ENCODE measurements at regions not wholly inside any gene's neighbourhood (a gene's known extent, or its start where the extent isn't known, plus 50 kb on each side); places are given as distances from the start of the nearest gene placed in this dataset.

- TF ChIP-seq ARNTL (CRISPR knock-in tag; IDR thresholded peaks at IDR 0.05) (no peak), EZH2 (conservative IDR thresholded peaks at IDR 0.05; ENCODE audit: low read depth, low read length) (no peak)
Observed at GRCh38 chr6:22770054-22770453, 200.7 kb downstream of the HDGFL1 start.

Measured in HepG2 (cell line).